ENCODE measurements at regions not wholly inside any gene's neighbourhood (a gene's known extent, or its start where the extent isn't known, plus 50 kb on each side); places are given as distances from the start of the nearest gene placed in this dataset.

DNA sequence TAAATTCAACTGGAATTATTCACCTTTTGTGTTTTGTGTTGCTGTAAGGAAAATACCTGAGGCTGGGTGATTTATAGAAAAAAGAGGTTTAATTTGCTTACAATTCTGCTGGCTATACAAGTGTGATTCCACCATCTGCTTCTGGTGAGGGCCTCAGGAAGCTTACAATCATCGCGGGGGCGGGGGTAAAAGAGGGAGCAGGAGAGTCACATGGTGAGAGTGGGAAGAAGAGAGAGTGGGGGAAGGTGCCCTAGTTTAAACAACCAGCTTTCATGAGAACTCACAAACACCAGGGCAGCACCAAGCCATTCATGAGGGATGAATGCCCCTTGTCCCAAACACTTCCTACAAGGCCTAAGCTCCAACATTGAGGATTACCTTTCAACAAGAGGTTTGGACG lies 760.7 kb upstream of the PCDH9 start:
- no peak for DNase-seq
- Histone ChIP-seq H3K27ac (no peak overlapping the region), H3K4me3 (no peak overlapping the region), H3K4me1 (no peaks in the 10 kb centered on the region), H3K27me3 (ENCODE audit: low read depth) (no peaks in the 10 kb centered on the region), H3K9me3 (no peaks in the 10 kb centered on the region), H3K36me3 (no peaks in the 10 kb centered on the region)
- intact Hi-C loops (cut with DNase I): no loop called here
- no peak for ATAC-seq
- no peak for TF ChIP-seq CTCF (IDR thresholded peaks at IDR 0.05)

DNA sequence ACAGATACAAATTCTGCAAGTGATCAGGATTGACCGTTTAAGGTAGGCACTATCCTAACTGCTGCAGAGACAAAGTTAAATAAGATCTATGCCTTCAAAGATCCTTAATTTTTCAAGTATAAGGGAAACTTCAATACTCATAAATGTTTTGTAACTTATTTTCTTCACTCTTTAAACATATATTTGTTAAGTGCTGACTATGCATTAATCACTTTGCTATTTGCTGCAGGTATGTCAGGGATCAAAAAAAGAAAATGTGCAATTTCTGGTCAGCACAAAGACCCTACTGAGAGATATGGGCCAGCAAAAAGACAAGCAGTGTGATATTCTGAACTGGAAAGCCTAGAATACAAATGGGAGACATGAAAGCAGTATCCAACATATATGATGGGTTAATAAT lies 756.1 kb upstream of the PCDH9 start:
- no peak for TF ChIP-seq CTCF (IDR thresholded peaks at IDR 0.05)
- no peak for DNase-seq

DNA sequence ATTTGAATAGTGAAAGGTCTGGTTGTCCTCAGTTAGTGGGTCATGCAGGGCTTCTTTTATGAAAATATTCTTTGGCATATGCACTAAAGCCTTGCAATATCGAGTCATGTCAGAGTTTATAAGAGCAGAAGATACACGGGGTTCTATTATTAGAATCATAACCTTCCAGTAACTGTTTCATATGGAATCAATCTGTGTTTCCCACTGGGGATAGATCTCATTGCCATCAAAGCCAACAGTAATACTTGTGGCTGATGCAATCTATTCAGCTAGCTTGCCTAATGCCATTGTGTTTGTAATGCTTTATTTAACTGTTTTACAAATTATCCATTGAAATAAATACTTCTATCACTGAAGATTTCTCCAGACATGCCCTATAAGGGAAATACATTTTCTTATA lies 746.9 kb upstream of the PCDH9 start:
- ATAC-seq: no peak
- no peak for TF ChIP-seq CTCF (IDR thresholded peaks at IDR 0.05)
- H3K27me3 ChIP-seq (ENCODE audit: low read depth): no peaks in the 10 kb centered on the region
- H3K27ac ChIP-seq: no peak overlapping the region
- H3K9me3 ChIP-seq: no peaks in the 10 kb centered on the region
- no peak overlapping the region for H3K4me3 ChIP-seq
- H3K36me3 ChIP-seq: no peaks in the 10 kb centered on the region
- intact Hi-C loops (cut with DNase I): no loop called here
- DNase-seq: no peak
- no peaks in the 10 kb centered on the region for H3K4me1 ChIP-seq

More for the DNA sequence above, 756.1 kb upstream of the PCDH9 start:
- no peak for ATAC-seq
- Histone ChIP-seq H3K9me3 (no peaks in the 10 kb centered on the region), H3K4me3 (no peak overlapping the region), H3K27me3 (ENCODE audit: low read depth) (no peaks in the 10 kb centered on the region), H3K36me3 (no peaks in the 10 kb centered on the region), H3K27ac (no peak overlapping the region), H3K4me1 (no peaks in the 10 kb centered on the region)
- intact Hi-C loops (cut with DNase I): no loop called here

- no peaks in the 10 kb centered on the region for H3K9me3 ChIP-seq
- H3K4me1 ChIP-seq: no peaks in the 10 kb centered on the region
- no peak overlapping the region for H3K4me3 ChIP-seq
- no peaks in the 10 kb centered on the region for H3K27me3 ChIP-seq (ENCODE audit: low read depth)
- ATAC-seq (no peak), DNase-seq (no peak)
- intact Hi-C loops (cut with DNase I): no loop called here
- H3K36me3 ChIP-seq: no peaks in the 10 kb centered on the region
- no peak for TF ChIP-seq CTCF (IDR thresholded peaks at IDR 0.05)
- no peak overlapping the region for H3K27ac ChIP-seq
Measured at GRCh38 chr13:67971291-67971690, 741.2 kb upstream of the PCDH9 start.

DNA sequence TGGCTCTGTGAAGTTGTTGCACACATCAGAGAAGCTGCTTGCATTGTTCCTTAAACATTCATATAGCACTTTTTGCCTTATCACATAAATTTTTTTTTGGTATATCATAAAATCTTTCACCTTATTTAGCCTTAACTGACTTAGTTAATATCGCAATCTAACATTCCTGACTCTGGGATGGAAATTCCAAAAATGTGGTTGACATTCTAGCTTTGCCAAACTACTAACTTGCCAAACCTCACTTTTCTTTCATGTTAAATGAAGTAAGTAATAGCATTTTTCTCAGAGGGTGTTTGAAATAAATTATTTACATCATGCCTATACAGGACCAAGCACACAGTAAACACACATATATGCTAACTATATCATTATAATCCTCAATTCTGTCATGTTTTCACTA lies 736.9 kb upstream of the PCDH9 start:
- no peak overlapping the region for H3K4me3 ChIP-seq
- DNase-seq (no peak), ATAC-seq (no peak)
- intact Hi-C loops (cut with DNase I): no loop called here
- no peaks in the 10 kb centered on the region for H3K36me3 ChIP-seq
- no peak overlapping the region for H3K27ac ChIP-seq
- no peaks in the 10 kb centered on the region for H3K4me1 ChIP-seq
- no peak for TF ChIP-seq CTCF (IDR thresholded peaks at IDR 0.05)
- H3K9me3 ChIP-seq: no peaks in the 10 kb centered on the region
- no peaks in the 10 kb centered on the region for H3K27me3 ChIP-seq (ENCODE audit: low read depth)

DNA sequence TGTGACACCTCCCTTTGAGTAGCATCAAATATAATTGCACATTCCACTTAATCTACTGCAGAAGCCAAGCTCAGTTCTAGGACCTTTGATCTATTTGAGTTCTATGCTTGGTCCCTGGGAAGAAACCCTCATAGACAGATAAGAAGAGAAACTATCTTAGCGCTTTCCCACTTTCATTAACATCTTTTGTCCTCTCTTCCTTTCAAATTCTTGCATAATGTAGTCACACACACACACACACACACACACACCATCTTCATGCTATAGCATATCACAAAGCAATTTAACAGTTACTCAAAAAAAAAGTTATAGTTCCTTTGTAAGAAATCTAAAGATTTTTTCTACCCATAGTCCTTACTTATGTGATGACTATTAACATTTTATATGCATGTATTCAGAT lies 735.9 kb upstream of the PCDH9 start:
- Histone ChIP-seq H3K9me3 (no peaks in the 10 kb centered on the region), H3K4me1 (no peaks in the 10 kb centered on the region), H3K27ac (no peak overlapping the region), H3K27me3 (ENCODE audit: low read depth) (no peaks in the 10 kb centered on the region), H3K36me3 (no peaks in the 10 kb centered on the region), H3K4me3 (no peak overlapping the region)
- intact Hi-C loops (cut with DNase I): no loop called here
- TF ChIP-seq CTCF (IDR thresholded peaks at IDR 0.05): no peak
- ATAC-seq (no peak), DNase-seq (no peak)

All from lower lobe of right lung (tissue), 2 donors.